Stromal cell of bone marrow (primary cell): ENCODE measurements at regions not wholly inside any gene's neighbourhood (a gene's known extent, or its start where the extent isn't known, plus 50 kb on each side); places are given as distances from the start of the nearest gene placed in this dataset.
A peak's percentile ranks its signal among the peaks of the same experiment; 100 is the strongest.

Experiments
- DNase-seq: peaks from one replicate; pipeline ENCODE4 v3.0.0-alpha.2; 2012; ENCODE audit warnings: low read depth

GRCh38 chr14:26766726-26767125, 168.9 kb upstream of the NOVA1 start:
- no peak for DNase-seq

- no peak for DNase-seq
Measured at GRCh38 chr14:26773906-26774593, 176.2 kb upstream of the NOVA1 start.

GRCh38 chr14:26775765-26776563, 178.1 kb upstream of the NOVA1 start:
- no peak for DNase-seq

GRCh38 chr14:26791117-26791806, 193.4 kb upstream of the NOVA1 start:
- DNase-seq = no peak

DNA sequence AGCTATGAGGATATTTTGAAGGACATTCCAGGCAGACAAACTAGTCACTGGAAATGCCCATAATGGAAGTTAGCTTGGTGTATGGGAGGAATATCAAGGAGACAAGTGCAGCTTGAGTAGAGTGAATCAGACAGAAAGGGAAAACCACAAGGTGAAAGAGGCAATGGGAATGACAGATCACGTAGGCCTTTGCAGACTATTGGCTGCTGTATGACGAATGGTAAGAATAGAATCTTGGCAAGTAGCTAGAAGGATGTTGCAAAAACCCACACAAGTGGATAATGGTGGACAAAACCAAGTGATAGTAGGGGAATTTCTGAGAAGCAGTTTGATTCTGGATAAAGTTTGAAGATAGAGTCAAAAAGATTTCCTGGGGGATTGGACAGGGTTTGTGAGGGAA, 196.9 kb upstream of the NOVA1 start:
- peak; percentile 2 for DNase-seq

DNA sequence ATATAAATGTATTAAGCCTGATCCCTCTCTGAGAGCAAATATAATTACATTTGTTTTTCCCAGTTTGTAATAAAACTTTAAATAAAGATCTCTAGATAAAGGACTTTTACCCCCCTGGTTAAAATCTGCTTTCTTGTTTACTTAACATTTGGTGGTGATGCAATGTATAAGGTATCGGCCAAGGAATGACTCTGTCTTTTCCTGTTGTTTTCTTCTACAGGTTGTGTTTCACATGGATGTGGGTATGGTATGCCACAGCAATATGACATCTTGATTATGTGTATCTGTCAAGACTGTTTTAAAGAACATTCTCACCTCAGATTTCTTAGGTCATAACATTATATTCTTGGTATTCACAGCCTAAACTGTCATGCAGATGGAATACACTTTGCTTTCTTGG, 210.6 kb upstream of the NOVA1 start:
- no peak for DNase-seq

GRCh38 chr14:26810631-26811030, 212.8 kb upstream of the NOVA1 start:
- no peak for DNase-seq

DNA sequence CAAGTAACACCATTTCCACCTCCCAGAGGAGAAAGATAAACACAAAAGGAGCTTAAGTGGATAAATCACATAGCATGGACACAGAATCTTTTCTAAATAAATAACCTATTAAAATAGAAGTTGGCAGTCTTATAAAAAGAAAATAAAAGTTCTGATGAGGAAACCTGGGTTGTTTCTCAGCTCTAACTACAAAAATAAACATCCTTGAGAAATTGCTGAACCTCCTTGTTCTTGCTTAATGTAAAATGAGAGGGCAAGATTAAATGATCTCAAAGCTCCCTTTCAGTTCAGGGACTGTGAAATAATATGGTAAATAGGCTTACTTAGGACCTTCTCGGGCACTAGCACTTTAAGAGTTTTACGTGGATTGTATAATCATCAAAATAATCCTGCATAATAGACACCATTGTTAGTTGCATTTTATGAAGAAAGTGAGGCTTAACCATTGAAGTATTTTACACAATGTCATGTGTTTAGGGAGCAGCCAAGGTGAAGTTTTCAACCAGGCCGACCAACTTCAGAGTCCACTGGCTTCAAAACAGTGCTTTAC, 214.0 kb upstream of the NOVA1 start:
- DNase-seq = no peak

DNA sequence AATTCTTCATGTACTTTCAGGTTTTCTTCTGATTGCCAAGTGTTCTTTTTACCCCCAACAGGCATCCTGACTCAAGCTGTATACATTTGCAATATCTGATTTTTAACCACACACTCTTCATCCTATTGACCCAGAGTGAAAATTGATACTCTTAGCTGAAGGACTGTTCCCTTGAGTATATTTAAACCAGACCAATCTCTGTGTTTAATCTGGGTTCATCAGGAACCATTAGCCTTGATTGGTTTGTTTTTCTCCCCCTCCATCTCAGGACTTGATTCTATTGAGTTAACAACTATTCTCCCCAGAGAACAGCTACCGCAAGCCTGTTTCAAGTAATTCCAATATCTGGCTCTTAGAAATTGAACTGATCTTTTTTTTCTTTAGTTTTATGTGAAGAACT, 222.3 kb upstream of the NOVA1 start:
- no peak for DNase-seq

DNA sequence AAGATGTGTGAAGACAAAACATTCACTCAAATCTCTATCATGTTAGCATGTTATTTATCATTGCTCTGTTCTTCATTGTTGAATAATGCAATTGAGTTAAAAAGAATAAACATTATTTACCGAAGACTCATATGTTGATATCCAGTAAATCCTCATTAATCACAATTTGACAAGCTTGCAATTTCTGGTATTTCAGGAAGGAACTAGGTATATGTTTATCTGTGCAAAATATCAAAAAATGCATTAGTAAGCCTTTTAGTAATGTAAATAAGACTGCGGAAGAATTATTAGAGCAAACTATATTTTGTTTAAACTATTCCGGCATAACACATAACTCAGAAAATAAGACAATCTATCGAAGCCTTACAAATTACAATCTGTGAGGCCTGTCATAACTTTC, 222.7 kb upstream of the NOVA1 start:
- DNase-seq = no peak

GRCh38 chr14:26828741-26829140, 230.9 kb upstream of the NOVA1 start:
- DNase-seq = no peak

- no peak for DNase-seq
Measured at GRCh38 chr14:26833621-26834176, 235.9 kb upstream of the NOVA1 start.

DNA sequence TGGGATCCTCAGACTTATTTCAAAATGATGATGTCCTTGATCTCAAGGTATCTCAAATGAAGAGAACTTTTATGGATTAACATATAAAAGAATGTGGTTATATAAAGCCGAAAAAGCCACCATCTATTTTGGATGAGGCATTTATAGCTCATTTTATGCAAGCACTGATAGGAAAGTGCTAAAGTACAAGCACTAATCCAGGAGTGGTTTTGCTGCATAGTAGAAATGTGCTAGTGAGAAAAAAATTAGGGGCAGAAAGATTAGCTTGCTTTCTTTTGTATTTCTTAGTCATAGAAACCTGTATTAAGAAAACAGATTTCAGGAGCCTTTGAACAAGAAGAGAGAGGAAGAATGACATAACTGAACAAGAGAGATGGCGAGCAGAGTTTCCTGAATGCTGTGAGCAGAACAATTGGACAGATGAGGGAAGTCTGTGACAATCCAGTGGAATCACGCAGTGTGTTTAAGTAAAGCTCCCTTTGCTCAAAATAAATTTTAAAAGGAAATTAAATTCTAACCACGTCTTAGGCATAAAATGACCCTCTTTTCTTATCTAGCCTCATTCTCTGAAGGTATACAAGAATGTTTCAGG, 238.2 kb upstream of the NOVA1 start:
- no peak for DNase-seq

- DNase-seq = no peak
Measured at GRCh38 chr14:26839481-26839880, 241.6 kb upstream of the NOVA1 start.

DNA sequence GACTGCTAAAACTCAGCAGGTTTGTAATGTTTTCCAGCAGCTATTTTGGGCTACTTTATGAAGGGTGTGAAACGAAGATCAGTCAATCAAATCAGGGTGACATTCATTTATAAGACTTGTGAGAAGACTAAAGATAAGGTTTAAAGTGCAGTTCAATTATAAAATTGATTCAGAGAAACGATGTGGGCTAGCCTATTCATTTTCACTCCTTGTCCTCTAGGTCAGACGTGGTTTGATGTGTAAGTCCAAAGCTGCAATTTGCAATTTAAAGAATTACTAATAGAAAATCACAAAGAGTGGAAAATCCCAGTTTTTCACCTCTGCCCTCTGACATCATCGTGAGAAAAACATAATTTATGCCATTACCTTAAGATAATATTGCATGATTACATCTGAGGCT, 243.5 kb upstream of the NOVA1 start:
- DNase-seq = no peak

DNA sequence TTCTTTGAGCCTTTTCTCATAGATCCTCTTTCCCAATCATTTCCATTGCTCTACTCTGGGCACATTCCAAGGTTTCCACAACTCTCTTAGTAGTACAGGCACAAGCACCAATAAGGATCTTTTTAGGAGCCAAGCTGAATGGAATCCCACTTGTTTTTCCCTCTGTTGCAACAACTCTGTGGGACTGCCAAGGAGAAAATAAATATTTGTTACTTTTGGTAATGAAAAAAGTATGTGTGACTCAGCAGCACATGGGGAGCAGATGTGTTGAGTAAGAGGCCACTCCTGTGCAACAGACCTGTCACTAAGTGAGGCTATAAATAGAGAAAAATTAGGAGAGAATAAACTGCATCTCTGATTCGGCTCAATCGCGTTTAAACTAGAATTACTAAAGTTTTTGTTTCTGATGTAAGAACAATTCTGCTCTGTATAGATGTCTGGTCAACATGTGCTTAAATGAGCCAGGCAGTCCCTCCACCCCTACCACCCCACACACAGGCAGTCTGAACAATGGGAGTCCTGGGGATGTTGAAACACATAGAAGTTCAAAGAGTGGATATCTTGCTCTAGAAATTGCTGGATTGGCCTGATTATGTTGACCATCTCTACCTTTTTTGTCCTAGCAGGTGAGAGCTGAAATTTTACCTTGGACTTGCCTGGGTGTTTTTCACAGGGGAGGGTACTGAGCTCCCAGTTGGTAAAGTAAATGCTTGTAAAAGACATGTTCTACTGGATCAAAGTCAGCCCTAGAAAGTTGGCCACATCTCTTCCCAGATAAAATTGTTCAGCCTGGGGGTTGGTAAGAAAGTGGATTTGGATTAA, 244.3 kb upstream of the NOVA1 start:
- peak; percentile 75 for DNase-seq

DNA sequence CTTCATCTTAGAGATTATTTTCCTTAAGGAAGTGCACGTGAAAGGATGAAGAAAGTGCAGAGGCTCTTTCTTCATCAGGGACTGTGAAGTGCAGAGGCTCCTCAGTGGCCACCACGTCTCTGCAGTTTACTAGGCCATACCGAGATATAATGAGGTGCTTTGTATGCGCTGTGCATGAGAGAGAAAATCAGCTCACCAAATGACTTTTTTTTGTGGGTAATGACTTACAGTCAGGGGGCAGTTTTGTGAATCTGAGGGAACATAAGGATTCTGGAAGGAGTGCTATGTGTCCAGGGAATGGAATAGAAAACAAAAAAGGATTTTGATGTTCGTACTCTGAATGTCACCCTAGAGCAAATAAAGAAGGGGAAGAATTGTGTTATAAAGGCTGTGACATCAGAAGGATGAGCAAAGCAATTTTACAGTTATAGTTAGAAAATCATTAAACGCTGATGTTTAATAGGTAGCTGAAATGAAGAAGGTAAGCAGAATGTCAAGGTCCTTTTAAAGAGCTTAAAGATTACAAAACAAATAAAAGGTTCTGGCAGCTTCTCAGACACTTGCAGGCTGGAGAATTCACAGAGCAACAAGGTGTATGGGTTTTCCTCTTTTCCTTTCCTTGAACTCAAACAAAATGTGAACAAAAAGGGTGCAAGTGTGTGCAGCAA, 247.5 kb upstream of the NOVA1 start:
- DNase-seq = no peak

DNA sequence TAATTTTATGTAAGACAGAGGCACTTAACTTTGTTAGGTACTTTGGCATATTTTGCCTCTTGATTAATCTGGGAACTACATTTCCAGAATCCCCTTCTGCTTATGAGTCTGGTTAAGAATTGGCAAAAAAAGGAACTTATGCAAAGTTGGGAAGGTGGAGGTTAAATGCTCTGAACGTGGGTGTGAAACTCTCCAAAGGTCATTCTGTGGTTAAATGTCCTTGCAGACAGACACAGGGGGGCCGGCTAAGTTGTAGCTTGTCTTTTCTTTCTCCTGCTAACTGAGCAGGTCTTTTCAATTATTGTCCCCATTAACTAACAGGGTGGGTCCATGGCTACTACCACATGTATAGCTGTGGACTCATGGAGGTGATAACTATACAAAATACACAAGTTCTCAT, 248.6 kb upstream of the NOVA1 start:
- DNase-seq = no peak

DNA sequence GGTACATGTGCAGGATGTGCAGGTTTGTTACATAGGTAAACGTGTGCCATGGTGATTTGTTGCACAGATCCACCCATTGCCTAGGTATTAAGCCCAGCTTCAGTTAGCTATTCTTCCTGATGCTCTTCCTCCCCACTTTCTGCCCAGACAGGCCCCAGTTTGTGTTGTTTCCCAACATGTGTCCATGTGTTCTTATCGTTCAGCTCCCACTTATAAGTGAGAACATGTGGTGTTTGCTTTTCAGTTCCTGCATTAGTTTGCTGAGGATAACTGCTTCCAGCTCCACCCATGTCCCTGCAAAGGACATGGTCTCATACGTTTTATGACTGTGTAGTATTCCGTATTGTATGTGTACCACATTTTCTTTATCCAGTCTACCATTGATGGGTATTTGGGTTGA, 251.7 kb upstream of the NOVA1 start:
- no peak for DNase-seq

GRCh38 chr14:26851793-26852192, 254.0 kb upstream of the NOVA1 start:
- no peak for DNase-seq
